ENCODE measurements at regions not wholly inside any gene's neighbourhood (a gene's known extent, or its start where the extent isn't known, plus 50 kb on each side); places are given as distances from the start of the nearest gene placed in this dataset.

DNA sequence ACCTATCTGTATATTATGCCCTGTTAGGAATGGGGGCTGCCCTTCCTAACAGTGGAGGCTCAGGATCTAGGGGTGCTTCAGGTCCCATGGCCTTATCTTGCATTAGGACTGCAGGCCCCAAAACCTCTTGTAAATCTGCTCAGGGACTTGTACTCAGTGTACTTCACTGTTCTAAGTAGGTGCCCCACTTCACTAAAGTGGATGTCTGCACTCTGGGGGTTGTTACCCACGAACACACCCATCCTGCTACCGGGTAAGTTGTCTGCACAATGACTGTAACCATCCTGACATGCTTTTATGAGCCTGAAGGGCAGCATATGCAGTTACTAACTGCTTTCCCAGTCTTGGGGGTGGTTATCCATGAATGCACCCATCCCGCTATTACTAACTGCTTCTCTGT is 163.0 kb downstream of the PTCSC3 start:
- TF ChIP-seq EZH2phosphoT487 (IDR thresholded peaks at IDR 0.05; ENCODE audit: insufficient read depth, low read depth): no peak
- TF ChIP-seq EZH2 (IDR thresholded peaks at IDR 0.05; ENCODE audit: insufficient read depth, poor library complexity, severe bottlenecking): no peak

Data from GM23248 (cell line).